HuH-7 (cell line): ENCODE measurements at regions not wholly inside any gene's neighbourhood (a gene's known extent, or its start where the extent isn't known, plus 50 kb on each side); places are given as distances from the start of the nearest gene placed in this dataset.

Experiments used
- DNase-seq: peaks from one replicate; pipeline ENCODE4 v3.0.0; 2011; ENCODE audit warnings: low spot score

- no peak for DNase-seq
Observed at GRCh38 chr6:140108167-140108566, 733.7 kb upstream of the CITED2 start.

GRCh38 chr6:140107216-140107615 lies 732.8 kb upstream of the CITED2 start:
- no peak for DNase-seq

- DNase-seq: peak; percentile 1
Observed at GRCh38 chr6:140105857-140106256, 731.4 kb upstream of the CITED2 start.

GRCh38 chr6:140105241-140105640 lies 730.8 kb upstream of the CITED2 start:
- DNase-seq: no peak

- no peak for DNase-seq
Observed at GRCh38 chr6:140101818-140102217, 727.4 kb upstream of the CITED2 start.

GRCh38 chr6:140101367-140101766 lies 726.9 kb upstream of the CITED2 start:
- DNase-seq: no peak

GRCh38 chr6:140095532-140095931 lies 721.1 kb upstream of the CITED2 start:
- no peak for DNase-seq

- DNase-seq: no peak
Observed at GRCh38 chr6:140091895-140092294, 717.4 kb upstream of the CITED2 start.

GRCh38 chr6:140090871-140091270 lies 716.4 kb upstream of the CITED2 start:
- DNase-seq: no peak

- DNase-seq: no peak
Observed at GRCh38 chr6:140083375-140083774, 708.9 kb upstream of the CITED2 start.

GRCh38 chr6:140082867-140083297 lies 708.4 kb upstream of the CITED2 start:
- no peak for DNase-seq

GRCh38 chr6:140079328-140079727 lies 704.9 kb upstream of the CITED2 start:
- DNase-seq: no peak

GRCh38 chr6:140078561-140079125 lies 704.2 kb upstream of the CITED2 start:
- no peak for DNase-seq

GRCh38 chr6:140077827-140078560 lies 703.5 kb upstream of the CITED2 start:
- DNase-seq: no peak

- no peak for DNase-seq
Observed at GRCh38 chr6:140076105-140076504, 701.7 kb upstream of the CITED2 start.

GRCh38 chr6:140073456-140073855 lies 699.0 kb upstream of the CITED2 start:
- peak; percentile 34 for DNase-seq

- no peak for DNase-seq
Observed at GRCh38 chr6:140071601-140072062, 697.2 kb upstream of the CITED2 start.

- no peak for DNase-seq
Observed at GRCh38 chr6:140070846-140071473, 696.5 kb upstream of the CITED2 start.

GRCh38 chr6:140069576-140069975 lies 695.1 kb upstream of the CITED2 start:
- no peak for DNase-seq

GRCh38 chr6:140068801-140069200 lies 694.4 kb upstream of the CITED2 start:
- no peak for DNase-seq

- DNase-seq: peak; percentile 36
Observed at GRCh38 chr6:140064366-140064765, 689.9 kb upstream of the CITED2 start.

GRCh38 chr6:140063021-140063399 lies 688.6 kb upstream of the CITED2 start:
- no peak for DNase-seq
